HPDE6-E6E7 (cell line): ENCODE measurements at regions not wholly inside any gene's neighbourhood (a gene's known extent, or its start where the extent isn't known, plus 50 kb on each side); places are given as distances from the start of the nearest gene placed in this dataset.

Experiments used
- DNase-seq: peaks from one replicate; pipeline ENCODE4 v3.0.0; 2011; ENCODE audit warnings: missing footprints; ENCODE audit errors: extremely low spot score

DNA sequence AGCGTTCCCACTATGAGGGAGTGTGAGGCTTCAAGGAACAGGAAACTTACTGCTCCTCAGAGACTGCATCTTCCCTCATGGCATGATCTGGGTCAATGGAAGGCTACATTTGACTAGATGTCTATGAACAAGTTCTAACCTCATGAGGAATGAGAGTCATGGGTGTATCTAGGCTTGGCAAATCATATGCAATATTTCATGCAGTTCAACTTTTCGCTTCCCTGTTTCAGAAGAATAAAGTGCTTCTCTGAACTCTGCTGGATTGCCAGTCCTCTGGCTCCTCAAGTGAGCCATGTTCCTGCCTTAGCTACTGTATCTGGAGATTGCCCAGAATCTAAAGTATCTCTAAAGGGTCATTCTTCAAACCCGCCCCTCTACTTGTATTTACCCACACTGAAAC is 54.3 kb upstream of the SEMA3A start:
- DNase-seq, result no peak

DNA sequence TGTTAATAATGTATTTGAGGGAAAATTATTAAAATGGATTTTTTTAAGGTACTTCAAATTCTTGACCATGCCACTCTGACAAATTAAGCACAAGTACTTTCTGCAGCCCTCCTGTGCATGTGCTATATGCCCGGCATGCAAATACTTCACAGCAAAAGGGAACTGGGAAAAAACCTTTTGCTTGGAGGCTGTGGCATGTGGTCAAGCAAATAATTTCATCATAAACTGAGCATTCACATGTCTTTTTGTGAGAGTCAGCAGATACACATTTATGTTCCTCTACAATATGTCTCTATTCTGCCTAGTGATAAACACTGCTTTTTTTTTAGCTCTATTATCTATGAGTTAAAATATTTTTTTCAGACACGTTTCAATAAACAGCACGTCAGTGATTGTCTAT is 53.7 kb upstream of the SEMA3A start:
- no peak for DNase-seq

DNA sequence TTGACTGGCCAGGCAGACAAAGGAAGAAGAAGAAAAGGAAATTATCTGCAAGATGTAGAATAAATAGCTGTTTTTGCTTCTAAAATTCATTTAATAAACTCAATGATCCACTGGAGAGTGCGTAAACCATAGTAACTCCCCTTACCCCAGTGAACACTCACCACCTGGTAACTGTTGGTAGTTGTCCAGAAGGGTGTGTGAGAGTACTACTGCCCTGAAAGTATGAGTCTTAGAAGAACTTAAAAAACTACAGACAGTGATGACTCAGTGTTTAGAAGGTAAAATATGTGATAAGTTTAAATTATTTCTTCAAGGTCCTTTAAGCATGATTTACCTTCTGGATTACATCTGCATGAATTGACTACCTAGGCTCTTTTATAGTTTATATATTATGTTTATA is 53.0 kb upstream of the SEMA3A start:
- peak; percentile 22 for DNase-seq

DNA sequence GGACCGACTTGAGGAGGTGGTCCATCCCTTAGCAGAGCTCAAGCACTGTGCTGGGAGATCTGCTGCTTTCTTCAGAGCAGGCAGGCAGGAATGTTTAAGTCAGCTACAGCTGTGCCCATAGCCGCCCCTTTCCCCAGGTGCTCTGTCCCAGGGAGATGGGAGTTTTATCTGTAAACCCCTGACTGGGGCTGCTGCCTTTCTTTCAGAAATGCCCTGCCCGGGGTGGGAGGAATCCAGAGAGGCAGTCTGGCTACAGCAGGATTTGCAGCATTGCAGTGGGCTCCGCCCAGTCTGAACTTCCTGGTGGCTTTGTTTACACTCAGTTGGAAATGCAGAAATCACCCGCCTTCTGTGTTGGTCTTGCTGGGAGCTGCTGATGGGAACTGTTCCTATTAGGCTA is 51.2 kb upstream of the SEMA3A start:
- DNase-seq, result no peak
